Panc1 (cell line): ENCODE measurements at regions not wholly inside any gene's neighbourhood (a gene's known extent, or its start where the extent isn't known, plus 50 kb on each side); places are given as distances from the start of the nearest gene placed in this dataset.
"Not testable (repeated sequence)": the region's sequence is repeated elsewhere in the genome, so short reads cannot be mapped to it uniquely, and the experiment has no call there.

Experiments
- POLR2AphosphoS5 ChIP-seq: IDR thresholded peaks from 2 replicates; pipeline ENCODE4 v1.6.1; 2012; ENCODE audit warnings: mild to moderate bottlenecking, low read depth, low read length, moderate library complexity
- SIN3A ChIP-seq: IDR thresholded peaks from 2 replicates; pipeline ENCODE4 v1.6.1; 2012; ENCODE audit warnings: low read depth, mild to moderate bottlenecking, low read length, moderate library complexity, borderline replicate concordance; ENCODE audit not compliant: insufficient read depth
- TCF7L2 ChIP-seq: IDR thresholded peaks from 2 replicates; pipeline ENCODE4 v1.6.1; 2011; ENCODE audit warnings: mild to moderate bottlenecking, low read depth, low read length, inconsistent platforms
- TF ChIP-seq, protein P1 (sequence below): fragments of 450-650 bp; IDR thresholded peaks from 2 replicates; pipeline ENCODE4 v1.5.1; 2017; ENCODE audit warnings: mild to moderate bottlenecking
- TF ChIP-seq, protein P2 (sequence below), 2 experiments: IDR thresholded peaks; 2 replicates each; pipeline ENCODE4 v1.6.1; 2011 to 2012; ENCODE audit warnings: low read depth in 2 of 2, control low read depth in 1 of 2, low read length in 1 of 2, mild to moderate bottlenecking in 1 of 2, moderate library complexity in 1 of 2; ENCODE audit not compliant: insufficient read depth in 1 of 2

DNA sequence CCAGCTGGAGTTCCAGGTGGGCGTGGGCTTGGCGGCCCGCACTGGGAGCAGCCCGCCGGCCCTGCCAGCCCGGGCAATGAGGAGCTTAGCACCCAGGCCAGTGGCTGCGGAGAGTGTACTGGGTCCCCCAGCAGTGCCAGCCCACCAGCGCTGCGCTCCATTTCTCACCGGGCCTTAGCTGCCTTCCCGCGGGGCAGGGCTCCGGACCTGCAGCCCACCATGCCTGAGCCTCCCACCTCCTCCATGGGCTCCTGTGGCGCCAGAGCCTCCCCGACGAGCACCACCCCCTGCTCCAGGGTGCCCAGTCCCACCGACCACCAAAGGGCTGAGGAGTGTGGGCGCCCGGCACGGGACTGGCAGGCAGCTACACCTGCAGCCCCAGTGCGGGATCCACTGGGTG, 1075.3 kb downstream of the SI start:
- TF ChIP-seq POLR2AphosphoS5, SIN3A, TCF7L2: not testable (repeated sequence)
- TF ChIP-seq, protein P1, sequence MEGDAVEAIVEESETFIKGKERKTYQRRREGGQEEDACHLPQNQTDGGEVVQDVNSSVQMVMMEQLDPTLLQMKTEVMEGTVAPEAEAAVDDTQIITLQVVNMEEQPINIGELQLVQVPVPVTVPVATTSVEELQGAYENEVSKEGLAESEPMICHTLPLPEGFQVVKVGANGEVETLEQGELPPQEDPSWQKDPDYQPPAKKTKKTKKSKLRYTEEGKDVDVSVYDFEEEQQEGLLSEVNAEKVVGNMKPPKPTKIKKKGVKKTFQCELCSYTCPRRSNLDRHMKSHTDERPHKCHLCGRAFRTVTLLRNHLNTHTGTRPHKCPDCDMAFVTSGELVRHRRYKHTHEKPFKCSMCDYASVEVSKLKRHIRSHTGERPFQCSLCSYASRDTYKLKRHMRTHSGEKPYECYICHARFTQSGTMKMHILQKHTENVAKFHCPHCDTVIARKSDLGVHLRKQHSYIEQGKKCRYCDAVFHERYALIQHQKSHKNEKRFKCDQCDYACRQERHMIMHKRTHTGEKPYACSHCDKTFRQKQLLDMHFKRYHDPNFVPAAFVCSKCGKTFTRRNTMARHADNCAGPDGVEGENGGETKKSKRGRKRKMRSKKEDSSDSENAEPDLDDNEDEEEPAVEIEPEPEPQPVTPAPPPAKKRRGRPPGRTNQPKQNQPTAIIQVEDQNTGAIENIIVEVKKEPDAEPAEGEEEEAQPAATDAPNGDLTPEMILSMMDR, result not testable (repeated sequence)
- TF ChIP-seq, protein P2, sequence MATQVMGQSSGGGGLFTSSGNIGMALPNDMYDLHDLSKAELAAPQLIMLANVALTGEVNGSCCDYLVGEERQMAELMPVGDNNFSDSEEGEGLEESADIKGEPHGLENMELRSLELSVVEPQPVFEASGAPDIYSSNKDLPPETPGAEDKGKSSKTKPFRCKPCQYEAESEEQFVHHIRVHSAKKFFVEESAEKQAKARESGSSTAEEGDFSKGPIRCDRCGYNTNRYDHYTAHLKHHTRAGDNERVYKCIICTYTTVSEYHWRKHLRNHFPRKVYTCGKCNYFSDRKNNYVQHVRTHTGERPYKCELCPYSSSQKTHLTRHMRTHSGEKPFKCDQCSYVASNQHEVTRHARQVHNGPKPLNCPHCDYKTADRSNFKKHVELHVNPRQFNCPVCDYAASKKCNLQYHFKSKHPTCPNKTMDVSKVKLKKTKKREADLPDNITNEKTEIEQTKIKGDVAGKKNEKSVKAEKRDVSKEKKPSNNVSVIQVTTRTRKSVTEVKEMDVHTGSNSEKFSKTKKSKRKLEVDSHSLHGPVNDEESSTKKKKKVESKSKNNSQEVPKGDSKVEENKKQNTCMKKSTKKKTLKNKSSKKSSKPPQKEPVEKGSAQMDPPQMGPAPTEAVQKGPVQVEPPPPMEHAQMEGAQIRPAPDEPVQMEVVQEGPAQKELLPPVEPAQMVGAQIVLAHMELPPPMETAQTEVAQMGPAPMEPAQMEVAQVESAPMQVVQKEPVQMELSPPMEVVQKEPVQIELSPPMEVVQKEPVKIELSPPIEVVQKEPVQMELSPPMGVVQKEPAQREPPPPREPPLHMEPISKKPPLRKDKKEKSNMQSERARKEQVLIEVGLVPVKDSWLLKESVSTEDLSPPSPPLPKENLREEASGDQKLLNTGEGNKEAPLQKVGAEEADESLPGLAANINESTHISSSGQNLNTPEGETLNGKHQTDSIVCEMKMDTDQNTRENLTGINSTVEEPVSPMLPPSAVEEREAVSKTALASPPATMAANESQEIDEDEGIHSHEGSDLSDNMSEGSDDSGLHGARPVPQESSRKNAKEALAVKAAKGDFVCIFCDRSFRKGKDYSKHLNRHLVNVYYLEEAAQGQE (IDR thresholded peaks at IDR 0.05; ENCODE audit: insufficient read depth in 1 of 2, low read depth in 2 of 2, low read length in 1 of 2), result not testable (repeated sequence)
